ENCODE measurements at regions not wholly inside any gene's neighbourhood (a gene's known extent, or its start where the extent isn't known, plus 50 kb on each side); places are given as distances from the start of the nearest gene placed in this dataset.

DNA sequence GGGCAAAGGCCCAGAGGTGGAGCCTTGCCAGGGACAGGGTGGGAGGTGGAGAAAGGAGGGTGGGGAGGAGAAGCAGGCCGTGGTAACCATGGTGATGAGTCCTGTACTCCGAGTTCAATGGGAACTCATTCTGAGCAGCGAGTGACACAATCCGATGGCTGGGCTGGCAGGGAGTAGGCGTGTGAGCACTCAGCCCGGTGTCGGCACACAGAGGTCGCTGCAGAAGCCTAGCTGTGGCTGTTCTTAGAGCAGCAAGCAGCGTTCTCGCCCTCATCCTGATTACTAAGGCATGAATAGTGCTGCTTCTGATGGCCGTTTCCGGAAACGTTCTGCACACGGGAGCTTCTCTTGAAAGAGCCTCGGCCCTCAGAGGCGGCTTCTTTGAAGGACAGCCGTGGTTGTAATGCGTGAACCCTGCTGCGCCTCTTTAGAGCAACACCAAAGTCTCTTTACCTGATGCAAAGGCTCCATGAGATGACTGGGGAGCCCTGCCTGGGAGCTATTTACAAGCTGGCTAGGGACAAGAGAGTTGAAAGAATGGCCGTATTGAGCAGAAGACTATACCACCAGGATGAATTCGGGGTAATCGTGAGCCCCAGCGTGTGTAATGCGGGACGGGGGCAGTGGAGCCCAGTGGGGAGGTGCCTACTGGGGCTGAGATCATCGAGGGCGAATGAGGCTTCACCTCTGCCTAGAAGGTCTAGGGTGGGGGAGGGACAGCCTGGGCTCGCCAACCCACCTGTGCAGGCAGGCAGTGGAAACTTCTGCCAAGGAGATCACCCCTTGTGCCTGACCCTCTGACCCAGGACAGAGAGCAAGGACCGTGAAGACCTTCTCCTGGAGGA lies 72.8 kb upstream of the PAX7 start (continued):
- no peak for TF ChIP-seq PRDM6 (tag by site-specific recombination; IDR thresholded peaks at IDR 0.05)
- no peak for TF ChIP-seq ZNF654 (tag by site-specific recombination; IDR thresholded peaks at IDR 0.05; ENCODE audit: low read depth)
- no peak for TF ChIP-seq ZNF555 (tag by site-specific recombination; conservative IDR thresholded peaks at IDR 0.05)
- no peak for TF ChIP-seq ZNF2 (tag by site-specific recombination; IDR thresholded peaks at IDR 0.05)
- TF ChIP-seq ZNF174 (tag by site-specific recombination; IDR thresholded peaks at IDR 0.05), result no peak
- peak; percentile 72 for TF ChIP-seq EGR2 (tag by site-specific recombination; IDR thresholded peaks at IDR 0.05; ENCODE audit: low read depth)
- TF ChIP-seq ZNF548 (tag by site-specific recombination; IDR thresholded peaks at IDR 0.05), result peak; percentile 78; the same call in 1 of the 2 replicates
- TF ChIP-seq ZNF544 (tag by site-specific recombination; IDR thresholded peaks at IDR 0.05), result no peak
- no peak for TF ChIP-seq ZNF324 (tag by site-specific recombination; IDR thresholded peaks at IDR 0.05)
- peak; percentile 67; the same call in 1 of the 2 replicates for TF ChIP-seq ZNF600 (tag by site-specific recombination; IDR thresholded peaks at IDR 0.05)
- TF ChIP-seq ZFP41 (tag by site-specific recombination; IDR thresholded peaks at IDR 0.05; ENCODE audit: borderline replicate concordance), result no peak
- TF ChIP-seq ZNF341 (tag by site-specific recombination; IDR thresholded peaks at IDR 0.05; ENCODE audit: low read depth), result peak; percentile 69; the same call in 1 of the 2 replicates
- TF ChIP-seq, protein P1, sequence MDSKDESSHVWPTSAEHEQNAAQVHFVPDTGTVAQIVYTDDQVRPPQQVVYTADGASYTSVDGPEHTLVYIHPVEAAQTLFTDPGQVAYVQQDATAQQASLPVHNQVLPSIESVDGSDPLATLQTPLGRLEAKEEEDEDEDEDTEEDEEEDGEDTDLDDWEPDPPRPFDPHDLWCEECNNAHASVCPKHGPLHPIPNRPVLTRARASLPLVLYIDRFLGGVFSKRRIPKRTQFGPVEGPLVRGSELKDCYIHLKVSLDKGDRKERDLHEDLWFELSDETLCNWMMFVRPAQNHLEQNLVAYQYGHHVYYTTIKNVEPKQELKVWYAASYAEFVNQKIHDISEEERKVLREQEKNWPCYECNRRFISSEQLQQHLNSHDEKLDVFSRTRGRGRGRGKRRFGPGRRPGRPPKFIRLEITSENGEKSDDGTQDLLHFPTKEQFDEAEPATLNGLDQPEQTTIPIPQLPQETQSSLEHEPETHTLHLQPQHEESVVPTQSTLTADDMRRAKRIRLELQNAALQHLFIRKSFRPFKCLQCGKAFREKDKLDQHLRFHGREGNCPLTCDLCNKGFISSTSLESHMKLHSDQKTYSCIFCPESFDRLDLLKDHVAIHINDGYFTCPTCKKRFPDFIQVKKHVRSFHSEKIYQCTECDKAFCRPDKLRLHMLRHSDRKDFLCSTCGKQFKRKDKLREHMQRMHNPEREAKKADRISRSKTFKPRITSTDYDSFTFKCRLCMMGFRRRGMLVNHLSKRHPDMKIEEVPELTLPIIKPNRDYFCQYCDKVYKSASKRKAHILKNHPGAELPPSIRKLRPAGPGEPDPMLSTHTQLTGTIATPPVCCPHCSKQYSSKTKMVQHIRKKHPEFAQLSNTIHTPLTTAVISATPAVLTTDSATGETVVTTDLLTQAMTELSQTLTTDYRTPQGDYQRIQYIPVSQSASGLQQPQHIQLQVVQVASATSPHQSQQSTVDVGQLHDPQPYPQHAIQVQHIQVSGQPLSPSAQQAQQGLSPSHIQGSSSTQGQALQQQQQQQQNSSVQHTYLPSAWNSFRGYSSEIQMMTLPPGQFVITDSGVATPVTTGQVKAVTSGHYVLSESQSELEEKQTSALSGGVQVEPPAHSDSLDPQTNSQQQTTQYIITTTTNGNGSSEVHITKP (tag by site-specific recombination; IDR thresholded peaks at IDR 0.05), result peak; percentile 83
- no peak for TF ChIP-seq ZNF610 (tag by site-specific recombination; IDR thresholded peaks at IDR 0.05; ENCODE audit: borderline replicate concordance)
- TF ChIP-seq, protein P2, sequence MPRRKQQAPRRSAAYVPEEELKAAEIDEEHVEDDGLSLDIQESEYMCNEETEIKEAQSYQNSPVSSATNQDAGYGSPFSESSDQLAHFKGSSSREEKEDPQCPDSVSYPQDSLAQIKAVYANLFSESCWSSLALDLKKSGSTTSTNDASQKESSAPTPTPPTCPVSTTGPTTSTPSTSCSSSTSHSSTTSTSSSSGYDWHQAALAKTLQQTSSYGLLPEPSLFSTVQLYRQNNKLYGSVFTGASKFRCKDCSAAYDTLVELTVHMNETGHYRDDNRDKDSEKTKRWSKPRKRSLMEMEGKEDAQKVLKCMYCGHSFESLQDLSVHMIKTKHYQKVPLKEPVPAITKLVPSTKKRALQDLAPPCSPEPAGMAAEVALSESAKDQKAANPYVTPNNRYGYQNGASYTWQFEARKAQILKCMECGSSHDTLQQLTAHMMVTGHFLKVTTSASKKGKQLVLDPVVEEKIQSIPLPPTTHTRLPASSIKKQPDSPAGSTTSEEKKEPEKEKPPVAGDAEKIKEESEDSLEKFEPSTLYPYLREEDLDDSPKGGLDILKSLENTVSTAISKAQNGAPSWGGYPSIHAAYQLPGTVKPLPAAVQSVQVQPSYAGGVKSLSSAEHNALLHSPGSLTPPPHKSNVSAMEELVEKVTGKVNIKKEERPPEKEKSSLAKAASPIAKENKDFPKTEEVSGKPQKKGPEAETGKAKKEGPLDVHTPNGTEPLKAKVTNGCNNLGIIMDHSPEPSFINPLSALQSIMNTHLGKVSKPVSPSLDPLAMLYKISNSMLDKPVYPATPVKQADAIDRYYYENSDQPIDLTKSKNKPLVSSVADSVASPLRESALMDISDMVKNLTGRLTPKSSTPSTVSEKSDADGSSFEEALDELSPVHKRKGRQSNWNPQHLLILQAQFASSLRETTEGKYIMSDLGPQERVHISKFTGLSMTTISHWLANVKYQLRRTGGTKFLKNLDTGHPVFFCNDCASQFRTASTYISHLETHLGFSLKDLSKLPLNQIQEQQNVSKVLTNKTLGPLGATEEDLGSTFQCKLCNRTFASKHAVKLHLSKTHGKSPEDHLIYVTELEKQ (tag by site-specific recombination; IDR thresholded peaks at IDR 0.05; ENCODE audit: borderline replicate concordance), result no peak
- no peak for TF ChIP-seq ZBTB11 (tag by site-specific recombination; conservative IDR thresholded peaks at IDR 0.05; ENCODE audit: low read depth)
- peak; percentile 69; the same call in 1 of the 2 replicates for TF ChIP-seq ZNF677 (tag by site-specific recombination; IDR thresholded peaks at IDR 0.05)
- TF ChIP-seq ZBTB17 (tag by site-specific recombination; IDR thresholded peaks at IDR 0.05), result peak; percentile 84
- 0 out of 2 replicates have a peak, but pooled peaks have one; percentile 25 for TF ChIP-seq ZNF366 (tag by site-specific recombination; conservative IDR thresholded peaks at IDR 0.05)
- peak; percentile 83 for TF ChIP-seq TRIM28 (IDR thresholded peaks at IDR 0.05; ENCODE audit: borderline replicate concordance, low read length)
- TF ChIP-seq TCF7L2 (IDR thresholded peaks at IDR 0.05; ENCODE audit: borderline replicate concordance, low read depth, low read length), result 0 out of 2 replicates have a peak, but pooled peaks have one; percentile 33
